ENCODE measurements at regions not wholly inside any gene's neighbourhood (a gene's known extent, or its start where the extent isn't known, plus 50 kb on each side); places are given as distances from the start of the nearest gene placed in this dataset.

- no peak for TF ChIP-seq REST (IDR thresholded peaks at IDR 0.05; ENCODE audit: insufficient read depth in 1 of 2, low read depth in 2 of 2, low read length in 2 of 2)
- TF ChIP-seq POLR2AphosphoS5 (IDR thresholded peaks at IDR 0.05; ENCODE audit: low read depth, low read length): no peak
- no peak for TF ChIP-seq FOXP2 (optimal IDR thresholded peaks at IDR 0.05; ENCODE audit: borderline replicate concordance, extremely low read depth, extremely low read length, insufficient read depth)
- TF ChIP-seq SIN3A (IDR thresholded peaks at IDR 0.05; ENCODE audit: borderline replicate concordance, insufficient read depth, low read length): no peak
- TF ChIP-seq TAF1 (IDR thresholded peaks at IDR 0.05; ENCODE audit: borderline replicate concordance, insufficient read depth, low read length): no peak
Measured at GRCh38 chr2:21217442-21217841, 93.7 kb downstream of the TDRD15 start.

- TF ChIP-seq POLR2AphosphoS5 (IDR thresholded peaks at IDR 0.05; ENCODE audit: low read depth, low read length): no peak
- no peak for TF ChIP-seq REST (IDR thresholded peaks at IDR 0.05; ENCODE audit: insufficient read depth in 1 of 2, low read depth in 2 of 2, low read length in 2 of 2)
- no peak for TF ChIP-seq SIN3A (IDR thresholded peaks at IDR 0.05; ENCODE audit: borderline replicate concordance, insufficient read depth, low read length)
- TF ChIP-seq FOXP2 (optimal IDR thresholded peaks at IDR 0.05; ENCODE audit: borderline replicate concordance, extremely low read depth, extremely low read length, insufficient read depth): no peak
- TF ChIP-seq TAF1 (IDR thresholded peaks at IDR 0.05; ENCODE audit: borderline replicate concordance, insufficient read depth, low read length): no peak
Measured at GRCh38 chr2:21220930-21221329, 97.2 kb downstream of the TDRD15 start.

GRCh38 chr2:21223618-21224017 lies 99.8 kb downstream of the TDRD15 start:
- TF ChIP-seq POLR2AphosphoS5 (IDR thresholded peaks at IDR 0.05; ENCODE audit: low read depth, low read length) (no peak), REST (IDR thresholded peaks at IDR 0.05; ENCODE audit: insufficient read depth in 1 of 2, low read depth in 2 of 2, low read length in 2 of 2) (no peak), SIN3A (IDR thresholded peaks at IDR 0.05; ENCODE audit: borderline replicate concordance, insufficient read depth, low read length) (no peak), FOXP2 (optimal IDR thresholded peaks at IDR 0.05; ENCODE audit: borderline replicate concordance, extremely low read depth, extremely low read length, insufficient read depth) (no peak), TAF1 (IDR thresholded peaks at IDR 0.05; ENCODE audit: borderline replicate concordance, insufficient read depth, low read length) (no peak)

GRCh38 chr2:21228041-21228895 lies 104.5 kb downstream of the TDRD15 start:
- TF ChIP-seq TAF1 (IDR thresholded peaks at IDR 0.05; ENCODE audit: borderline replicate concordance, insufficient read depth, low read length): no peak
- TF ChIP-seq POLR2AphosphoS5 (IDR thresholded peaks at IDR 0.05; ENCODE audit: low read depth, low read length): no peak
- no peak for TF ChIP-seq REST (IDR thresholded peaks at IDR 0.05; ENCODE audit: insufficient read depth in 1 of 2, low read depth in 2 of 2, low read length in 2 of 2)
- no peak for TF ChIP-seq SIN3A (IDR thresholded peaks at IDR 0.05; ENCODE audit: borderline replicate concordance, insufficient read depth, low read length)
- TF ChIP-seq FOXP2 (optimal IDR thresholded peaks at IDR 0.05; ENCODE audit: borderline replicate concordance, extremely low read depth, extremely low read length, insufficient read depth): no peak

Data from PFSK-1 (cell line).